ENCODE measurements at regions not wholly inside any gene's neighbourhood (a gene's known extent, or its start where the extent isn't known, plus 50 kb on each side); places are given as distances from the start of the nearest gene placed in this dataset.
"Not testable (repeated sequence)": the region's sequence is repeated elsewhere in the genome, so short reads cannot be mapped to it uniquely, and the experiment has no call there.

DNA sequence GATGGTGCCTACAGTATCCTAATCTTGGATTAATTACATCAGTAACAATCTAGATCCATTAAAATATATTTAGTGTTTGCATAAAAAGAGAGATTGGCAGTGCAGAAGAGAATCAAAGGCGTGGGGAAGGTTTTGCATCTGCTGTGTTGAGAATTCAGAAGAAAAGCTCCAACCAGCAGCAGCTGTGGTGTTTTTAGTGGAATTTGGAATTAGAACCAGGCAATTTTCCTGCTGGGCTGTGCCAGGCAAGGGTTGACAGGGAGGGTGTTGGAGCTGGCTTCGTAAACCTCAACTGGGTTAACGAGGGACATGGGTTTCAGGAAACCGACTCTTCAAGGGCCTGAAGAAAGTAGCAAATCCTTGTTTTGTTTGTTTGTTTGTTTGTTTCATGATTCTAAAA, 107.8 kb upstream of the WSCD1 start:
- no peak for DNase-seq (ENCODE audit: low spot score)

DNA sequence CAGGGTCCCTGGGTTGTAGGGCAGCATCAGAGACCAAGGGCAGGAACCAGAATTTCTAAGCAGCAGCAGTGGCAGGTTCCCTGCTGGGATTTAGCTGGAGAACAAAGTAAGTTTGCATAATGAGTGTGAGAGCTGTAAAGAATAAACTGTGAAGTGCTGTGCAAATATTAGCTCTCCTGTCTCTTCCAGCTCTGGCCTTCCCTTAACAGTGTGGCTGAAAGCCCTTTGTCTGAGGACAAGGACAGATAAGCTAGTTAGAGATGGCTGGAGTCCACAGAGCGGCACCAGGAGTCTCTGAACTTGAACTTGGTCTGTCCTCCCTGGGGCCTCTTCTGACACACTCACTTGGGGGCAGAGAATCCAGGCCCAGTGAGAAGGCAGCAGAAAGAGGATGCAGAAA, 98.2 kb upstream of the WSCD1 start:
- DNase-seq (ENCODE audit: low spot score) = no peak

GRCh38 chr17:5973410-5973809, 96.8 kb upstream of the WSCD1 start:
- DNase-seq (ENCODE audit: low spot score) = no peak

- no peak for DNase-seq (ENCODE audit: low spot score)
Observed at GRCh38 chr17:5975661-5976060, 94.5 kb upstream of the WSCD1 start.

GRCh38 chr17:5976251-5976650, 93.9 kb upstream of the WSCD1 start:
- DNase-seq (ENCODE audit: low spot score) = no peak

DNA sequence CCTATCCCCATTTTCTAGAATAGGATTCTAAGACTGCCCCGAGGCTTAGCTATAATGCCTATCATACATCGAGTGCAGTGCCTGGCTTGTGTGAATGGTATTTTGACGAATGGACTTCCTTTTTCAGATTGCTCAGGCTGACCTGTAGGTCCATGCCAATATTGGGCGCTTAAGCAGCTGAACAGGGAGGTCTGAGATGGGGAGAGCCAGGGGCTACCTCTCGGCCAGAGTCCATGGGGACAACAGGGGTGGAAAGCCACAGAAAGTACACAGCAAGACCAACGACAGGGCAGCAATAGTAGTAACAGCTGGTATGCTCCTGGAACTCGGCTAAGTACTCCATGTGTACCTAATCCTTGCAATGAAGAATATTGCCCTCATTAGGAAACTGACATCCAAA, 91.7 kb upstream of the WSCD1 start:
- DNase-seq (ENCODE audit: low spot score) = no peak

DNA sequence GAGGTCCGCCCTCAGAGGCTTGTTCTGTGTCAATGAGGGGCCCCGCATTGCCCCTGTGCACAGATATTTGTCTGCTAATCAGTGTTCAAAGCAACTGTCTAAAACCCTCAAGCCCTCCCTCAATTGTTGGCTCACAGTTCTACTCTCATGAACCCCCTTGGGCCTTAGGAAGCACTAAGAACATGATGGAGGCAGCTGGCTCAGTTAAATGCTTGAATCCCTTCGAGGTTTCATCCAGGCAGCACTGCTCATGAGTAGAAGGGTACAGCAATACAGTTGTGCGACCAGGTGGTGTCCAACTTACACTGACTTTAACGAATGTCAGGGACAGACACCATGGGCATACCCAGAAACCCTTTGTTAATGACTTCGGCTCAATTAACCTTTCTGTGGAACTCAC, 89.2 kb upstream of the WSCD1 start:
- no peak for DNase-seq (ENCODE audit: low spot score)

DNA sequence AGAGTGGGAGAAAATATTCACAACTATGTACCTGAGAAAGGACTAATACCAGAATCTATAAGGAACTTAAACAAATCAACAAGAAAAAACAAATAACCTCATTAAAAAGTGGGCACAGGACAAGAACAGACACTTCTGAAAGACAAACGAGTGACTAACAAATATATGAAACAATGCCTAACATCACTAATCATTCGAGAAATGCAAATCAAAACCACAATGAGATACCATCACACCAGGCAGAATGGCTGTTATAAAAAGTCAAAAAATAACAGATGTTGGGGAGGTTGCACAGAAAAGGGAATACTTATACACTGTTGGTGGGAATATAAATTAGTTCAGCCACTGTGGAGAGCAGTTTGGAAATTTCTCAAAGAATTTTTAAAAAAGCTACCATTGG, 83.5 kb upstream of the WSCD1 start:
- no peak for DNase-seq (ENCODE audit: low spot score)

GRCh38 chr17:6000426-6000825, 69.8 kb upstream of the WSCD1 start:
- DNase-seq (ENCODE audit: low spot score) = no peak

GRCh38 chr17:6003221-6003620, 67.0 kb upstream of the WSCD1 start:
- not testable (repeated sequence) for DNase-seq (ENCODE audit: low spot score)

- DNase-seq (ENCODE audit: low spot score) = no peak
Observed at GRCh38 chr17:6005939-6006338, 64.2 kb upstream of the WSCD1 start.

DNA sequence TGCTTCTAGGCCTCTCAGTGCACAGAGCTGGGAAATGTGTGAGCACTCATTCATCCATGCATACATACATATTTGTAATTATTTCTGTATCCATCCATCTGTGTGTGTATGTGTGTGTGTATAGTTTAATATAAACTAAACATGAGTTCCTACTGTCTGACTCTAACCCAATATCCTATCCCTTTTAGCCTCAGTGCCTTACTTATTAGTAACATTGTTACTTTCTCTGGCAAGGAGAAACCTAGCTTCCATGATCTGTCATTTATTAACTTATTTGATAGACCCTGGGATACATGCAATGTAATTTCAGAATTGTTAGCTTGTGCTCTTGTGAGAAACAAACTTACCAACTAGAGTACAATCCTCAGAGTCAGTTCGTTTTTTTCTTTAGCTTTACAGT, 59.0 kb upstream of the WSCD1 start:
- no peak for DNase-seq (ENCODE audit: low spot score)

DNA sequence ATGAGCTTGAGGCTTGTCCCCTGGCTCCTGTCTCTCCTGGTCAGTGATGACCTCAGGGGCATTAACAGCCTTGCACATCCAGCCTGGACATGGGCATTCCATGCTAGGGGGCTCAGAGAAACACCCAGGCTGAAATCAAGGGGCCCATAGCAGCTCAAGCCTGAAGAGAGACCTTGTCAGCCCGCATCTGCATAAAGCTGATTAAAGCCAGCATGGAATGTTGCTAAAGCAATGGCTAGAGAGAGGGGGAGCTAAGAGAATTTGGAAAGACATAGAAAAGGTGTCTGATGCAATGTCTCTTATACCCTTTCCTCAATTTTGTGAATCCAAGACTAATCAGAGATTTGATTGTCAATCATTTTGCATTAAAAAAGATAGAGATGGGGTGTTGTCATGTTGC, 51.4 kb upstream of the WSCD1 start:
- DNase-seq (ENCODE audit: low spot score) = no peak

- no peak for DNase-seq (ENCODE audit: low spot score)
Observed at GRCh38 chr17:6019959-6020358, 50.2 kb upstream of the WSCD1 start.

- DNase-seq (ENCODE audit: low spot score) = no peak
Observed at GRCh38 chr17:6020376-6021010, 49.7 kb upstream of the WSCD1 start.
